Hepatocyte (in vitro differentiated cells): ENCODE measurements at regions not wholly inside any gene's neighbourhood (a gene's known extent, or its start where the extent isn't known, plus 50 kb on each side); places are given as distances from the start of the nearest gene placed in this dataset.
"Not testable (repeated sequence)": the region's sequence is repeated elsewhere in the genome, so short reads cannot be mapped to it uniquely, and the experiment has no call there.

ENCODE experiments used
- CTCF ChIP-seq: fragments of 200-600 bp; sonication (generic); IDR thresholded peaks from 2 replicates; pipeline ENCODE4 v1.5.1; 2016; ENCODE audit warnings: antibody characterized with exemption, mild to moderate bottlenecking; ENCODE audit not compliant: poor library complexity
- EZH2 ChIP-seq: fragments of 200-600 bp; sonication (generic); IDR thresholded peaks from 2 replicates; pipeline ENCODE4 v1.6.1; 2016; ENCODE audit warnings: antibody characterized with exemption, mild to moderate bottlenecking, borderline replicate concordance
- EZH2phosphoT487 ChIP-seq: fragments of 200-600 bp; sonication (generic); IDR thresholded peaks from one replicate; pipeline ENCODE4 v1.6.1; 2018; ENCODE audit warnings: antibody characterized with exemption, mild to moderate bottlenecking, low read depth, moderate library complexity; ENCODE audit not compliant: unreplicated experiment, severe bottlenecking

- not testable (repeated sequence) for TF ChIP-seq CTCF, EZH2, EZH2phosphoT487
Observed at GRCh38 chr14:34079643-34080042, 128.8 kb upstream of the EGLN3 start.
